ENCODE measurements at regions not wholly inside any gene's neighbourhood (a gene's known extent, or its start where the extent isn't known, plus 50 kb on each side); places are given as distances from the start of the nearest gene placed in this dataset.
"Not testable (repeated sequence)": the region's sequence is repeated elsewhere in the genome, so short reads cannot be mapped to it uniquely, and the experiment has no call there.

- no peak for DNase-seq (ENCODE audit: low spot score)
Measured at GRCh38 chr16:88128556-88128955, 177.3 kb downstream of the BANP start.

GRCh38 chr16:88129133-88129532 is 177.9 kb downstream of the BANP start:
- DNase-seq (ENCODE audit: low spot score), result not testable (repeated sequence)

GRCh38 chr16:88130016-88130415 is 178.8 kb downstream of the BANP start:
- no peak for DNase-seq (ENCODE audit: low spot score)

- DNase-seq (ENCODE audit: low spot score), result no peak
Measured at GRCh38 chr16:88130681-88131080, 179.4 kb downstream of the BANP start.

GRCh38 chr16:88131256-88131655 is 180.0 kb downstream of the BANP start:
- DNase-seq (ENCODE audit: low spot score), result no peak

GRCh38 chr16:88131966-88132365 is 180.7 kb downstream of the BANP start:
- DNase-seq (ENCODE audit: low spot score), result no peak

- no peak for DNase-seq (ENCODE audit: low spot score)
Measured at GRCh38 chr16:88132836-88133506, 181.7 kb downstream of the BANP start.

- DNase-seq (ENCODE audit: low spot score), result no peak
Measured at GRCh38 chr16:88133507-88133843, 182.2 kb downstream of the BANP start.

GRCh38 chr16:88134172-88134898 is 183.1 kb downstream of the BANP start:
- DNase-seq (ENCODE audit: low spot score), result not testable (repeated sequence)

GRCh38 chr16:88134899-88135682 is 183.9 kb downstream of the BANP start:
- not testable (repeated sequence) for DNase-seq (ENCODE audit: low spot score)

- not testable (repeated sequence) for DNase-seq (ENCODE audit: low spot score)
Measured at GRCh38 chr16:88136211-88136713, 185.0 kb downstream of the BANP start.

GRCh38 chr16:88136939-88137338 is 185.7 kb downstream of the BANP start:
- not testable (repeated sequence) for DNase-seq (ENCODE audit: low spot score)

GRCh38 chr16:88139141-88139540 is 187.9 kb downstream of the BANP start:
- DNase-seq (ENCODE audit: low spot score), result not testable (repeated sequence)

- not testable (repeated sequence) for DNase-seq (ENCODE audit: low spot score)
Measured at GRCh38 chr16:88140195-88140594, 189.0 kb downstream of the BANP start.

- no peak for DNase-seq (ENCODE audit: low spot score)
Measured at GRCh38 chr16:88141580-88141979, 190.3 kb downstream of the BANP start.

GRCh38 chr16:88142056-88142935 is 191.1 kb downstream of the BANP start:
- DNase-seq (ENCODE audit: low spot score), result not testable (repeated sequence)

GRCh38 chr16:88143122-88144027 is 192.1 kb downstream of the BANP start:
- DNase-seq (ENCODE audit: low spot score), result not testable (repeated sequence)

GRCh38 chr16:88144028-88144511 is 192.8 kb downstream of the BANP start:
- no peak for DNase-seq (ENCODE audit: low spot score)

- not testable (repeated sequence) for DNase-seq (ENCODE audit: low spot score)
Measured at GRCh38 chr16:88145376-88145775, 194.1 kb downstream of the BANP start.

GRCh38 chr16:88145824-88146405 is 194.7 kb downstream of the BANP start:
- not testable (repeated sequence) for DNase-seq (ENCODE audit: low spot score)
